Activated T-helper 17 cell treated with anti-CD3 and anti-CD28 coated beads, Interleukin-2, amount 50 U/mL, for 72 hours (primary cell): ENCODE measurements at regions not wholly inside any gene's neighbourhood (a gene's known extent, or its start where the extent isn't known, plus 50 kb on each side); places are given as distances from the start of the nearest gene placed in this dataset.
A peak's percentile ranks its signal among the peaks of the same experiment; 100 is the strongest.

Source experiments
- ATAC-seq: fragments of 150-1000 bp; cut with Tn5 transposase; replicated peaks from 2 replicates; pipeline ENCODE4 v1.10.0; 2021; ENCODE audit warnings: mild to moderate bottlenecking, moderate library complexity
- H3K27ac Mint-ChIP-seq: one replicate; pipeline ENCODE4 v1.8.0; 2022; ENCODE audit warnings: mixed read lengths
- H3K27me3 Mint-ChIP-seq: one replicate; pipeline ENCODE4 v1.8.0; 2022; ENCODE audit warnings: mixed read lengths
- H3K36me3 Mint-ChIP-seq: one replicate; pipeline ENCODE4 v1.8.0; 2022; ENCODE audit warnings: low read depth, mild to moderate bottlenecking, mixed read lengths
- H3K4me1 Mint-ChIP-seq: one replicate; pipeline ENCODE4 v1.8.0; 2022; ENCODE audit warnings: mixed read lengths
- H3K4me3 Mint-ChIP-seq: one replicate; pipeline ENCODE4 v1.8.0; 2022; ENCODE audit warnings: mild to moderate bottlenecking, mixed read lengths
- H3K9me3 Mint-ChIP-seq: one replicate; pipeline ENCODE4 v1.8.0; 2022; ENCODE audit warnings: mixed read lengths

DNA sequence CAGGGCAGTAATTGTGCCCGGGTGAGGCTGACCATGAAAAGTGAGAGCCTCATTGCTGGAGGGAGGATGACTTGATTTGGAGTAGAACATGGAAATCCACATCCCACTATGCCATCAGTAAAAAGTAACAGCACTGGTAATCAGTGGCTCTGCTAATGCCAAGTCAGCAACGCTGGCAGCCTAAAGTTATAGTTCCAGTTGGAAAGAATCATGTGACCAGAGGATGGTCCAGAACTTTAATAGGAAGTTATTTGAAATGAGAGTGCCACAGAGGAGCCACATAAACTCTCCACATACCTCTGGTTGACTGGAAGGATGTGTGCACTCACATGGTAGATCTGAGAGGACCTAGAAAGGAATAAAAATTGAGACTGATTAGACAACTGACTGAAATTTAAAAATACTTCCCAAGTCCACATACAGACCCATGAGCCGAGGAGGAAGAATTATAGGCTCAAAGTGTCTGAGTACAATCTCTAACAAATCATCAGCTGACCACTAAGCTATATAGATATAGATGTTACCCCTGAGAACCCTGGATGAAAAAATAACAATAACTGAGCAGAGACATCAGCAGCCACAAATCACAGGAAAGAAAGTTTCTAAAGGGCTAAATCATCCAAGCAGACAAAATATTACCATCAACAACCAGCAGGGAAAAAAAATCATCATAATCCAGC is 346.8 kb downstream of the STK39 start:
- ATAC-seq: no peak
- Mint-ChIP-seq H3K4me1 (no peaks in the 10 kb centered on the region), H3K9me3 (no peaks in the 10 kb centered on the region), H3K36me3 (no peaks in the 10 kb centered on the region), H3K27me3 (peaks cover 18% of the 10 kb centered on the region), H3K4me3 (no peak overlapping the region), H3K27ac (no peak overlapping the region)

GRCh38 chr2:167898340-167898739 is 349.1 kb downstream of the STK39 start:
- H3K27me3 Mint-ChIP-seq: peaks cover 21% of the 10 kb centered on the region
- no peak for ATAC-seq

GRCh38 chr2:167891841-167892240 is 355.6 kb downstream of the STK39 start:
- Mint-ChIP-seq H3K9me3 (peaks cover 3% of the 10 kb centered on the region), H3K4me1 (no peaks in the 10 kb centered on the region), H3K27me3 (peaks cover 22% of the 10 kb centered on the region), H3K4me3 (no peak overlapping the region), H3K36me3 (no peaks in the 10 kb centered on the region), H3K27ac (no peak overlapping the region)
- no peak for ATAC-seq

More at GRCh38 chr2:167898340-167898739, 349.1 kb downstream of the STK39 start:
- Mint-ChIP-seq H3K36me3 (no peaks in the 10 kb centered on the region), H3K4me3 (no peak overlapping the region), H3K27ac (no peak overlapping the region), H3K4me1 (no peaks in the 10 kb centered on the region), H3K9me3 (no peaks in the 10 kb centered on the region)

- Mint-ChIP-seq H3K27ac (no peak overlapping the region), H3K27me3 (peaks cover 17% of the 10 kb centered on the region), H3K36me3 (no peaks in the 10 kb centered on the region), H3K4me1 (no peaks in the 10 kb centered on the region), H3K9me3 (peaks cover 3% of the 10 kb centered on the region), H3K4me3 (no peak overlapping the region)
- no peak for ATAC-seq
Observed at GRCh38 chr2:167890739-167891138, 356.7 kb downstream of the STK39 start.

- H3K4me1 Mint-ChIP-seq: no peaks in the 10 kb centered on the region
- peaks cover 14% of the 10 kb centered on the region for H3K27me3 Mint-ChIP-seq
- no peaks in the 10 kb centered on the region for H3K9me3 Mint-ChIP-seq
- ATAC-seq: no peak
- no peaks in the 10 kb centered on the region for H3K36me3 Mint-ChIP-seq
- no peak overlapping the region for H3K27ac Mint-ChIP-seq
- H3K4me3 Mint-ChIP-seq: no peak overlapping the region
Observed at GRCh38 chr2:167880415-167880814, 367.0 kb downstream of the STK39 start.

DNA sequence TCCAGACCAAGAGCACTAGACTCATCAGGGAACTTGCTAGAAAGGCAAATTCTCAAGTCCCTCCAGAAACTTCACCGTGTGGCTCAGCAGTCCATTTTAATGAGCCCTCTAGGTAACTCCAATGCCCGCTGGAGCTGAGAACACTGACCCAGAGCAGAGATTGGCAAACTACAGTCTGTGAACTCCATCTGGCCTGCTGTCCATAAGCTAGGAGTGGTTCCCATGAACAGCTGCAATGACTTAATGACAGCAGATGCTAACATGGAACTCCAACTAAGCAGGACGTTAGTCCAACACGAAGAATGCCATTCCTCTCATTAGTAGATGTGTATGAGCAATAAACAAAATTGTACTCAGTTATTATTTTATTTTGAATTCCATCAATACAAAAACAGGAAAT is 371.9 kb downstream of the STK39 start:
- Mint-ChIP-seq H3K9me3 (no peaks in the 10 kb centered on the region), H3K4me1 (no peaks in the 10 kb centered on the region), H3K4me3 (no peak overlapping the region), H3K27me3 (peaks cover 11% of the 10 kb centered on the region), H3K27ac (no peak overlapping the region), H3K36me3 (no peaks in the 10 kb centered on the region)
- ATAC-seq: no peak

GRCh38 chr2:167874812-167875211 is 372.6 kb downstream of the STK39 start:
- Mint-ChIP-seq H3K27me3 (peaks cover 11% of the 10 kb centered on the region), H3K27ac (no peak overlapping the region), H3K4me1 (no peaks in the 10 kb centered on the region), H3K4me3 (no peak overlapping the region), H3K36me3 (no peaks in the 10 kb centered on the region), H3K9me3 (no peaks in the 10 kb centered on the region)
- ATAC-seq: no peak

DNA sequence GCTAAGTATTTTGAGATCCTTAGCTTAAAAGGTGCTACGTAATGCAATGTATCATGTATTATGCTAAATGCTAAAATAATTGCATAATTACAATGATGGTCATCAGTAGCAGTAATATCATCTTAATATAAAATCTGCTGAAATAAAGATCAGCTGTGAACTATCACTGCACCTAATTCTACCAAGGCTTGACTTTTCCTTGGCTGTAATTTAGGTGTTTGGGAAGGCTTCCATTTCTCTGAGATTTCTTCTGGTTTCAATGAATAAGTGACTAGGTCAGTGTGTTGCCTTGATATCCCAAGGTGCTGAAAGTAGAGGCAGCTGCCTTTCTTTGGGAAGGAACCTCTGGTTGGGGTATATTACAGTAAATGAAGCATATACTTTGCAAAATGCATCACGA is 376.1 kb downstream of the STK39 start:
- Mint-ChIP-seq H3K9me3 (no peaks in the 10 kb centered on the region), H3K27me3 (peaks cover 9% of the 10 kb centered on the region), H3K4me1 (no peaks in the 10 kb centered on the region), H3K36me3 (no peaks in the 10 kb centered on the region), H3K4me3 (no peak overlapping the region), H3K27ac (no peak overlapping the region)
- ATAC-seq: no peak

DNA sequence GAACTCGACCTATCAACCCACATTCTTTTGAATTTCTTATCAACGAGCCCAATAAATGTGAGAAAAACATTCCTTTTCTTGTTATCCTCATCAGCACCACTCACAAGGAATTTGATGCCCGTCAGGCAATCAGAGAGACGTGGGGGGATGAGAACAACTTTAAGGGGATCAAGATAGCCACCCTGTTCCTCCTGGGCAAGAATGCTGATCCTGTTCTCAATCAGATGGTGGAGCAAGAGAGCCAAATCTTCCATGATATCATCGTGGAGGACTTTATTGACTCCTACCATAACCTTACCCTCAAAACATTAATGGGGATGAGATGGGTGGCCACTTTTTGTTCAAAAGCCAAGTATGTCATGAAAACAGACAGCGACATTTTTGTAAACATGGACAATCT is 378.2 kb downstream of the STK39 start:
- Mint-ChIP-seq H3K4me3 (no peak overlapping the region), H3K36me3 (no peaks in the 10 kb centered on the region), H3K27ac (no peak overlapping the region), H3K4me1 (no peaks in the 10 kb centered on the region), H3K9me3 (no peaks in the 10 kb centered on the region), H3K27me3 (peaks cover 10% of the 10 kb centered on the region)
- ATAC-seq: no peak

DNA sequence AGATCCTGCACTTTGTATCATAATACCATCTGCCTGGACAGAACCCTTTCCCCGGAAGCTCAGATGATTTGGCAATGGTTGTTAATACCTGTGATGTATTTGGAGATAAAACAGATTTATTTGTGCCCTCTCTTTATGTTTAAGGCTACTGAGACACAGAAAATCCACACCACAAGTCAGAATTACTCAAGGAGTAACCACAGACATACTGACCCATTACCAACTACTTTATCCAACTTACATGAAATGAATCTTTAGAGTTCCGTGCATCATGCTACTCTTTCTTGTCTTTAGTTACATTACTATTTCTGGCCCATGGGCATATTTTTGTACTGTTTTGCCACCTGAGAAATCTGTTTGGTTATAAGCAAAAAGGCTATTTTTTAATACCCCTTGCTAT is 384.0 kb downstream of the STK39 start:
- Mint-ChIP-seq H3K9me3 (no peaks in the 10 kb centered on the region), H3K4me1 (no peaks in the 10 kb centered on the region), H3K4me3 (no peak overlapping the region), H3K36me3 (no peaks in the 10 kb centered on the region), H3K27ac (no peak overlapping the region), H3K27me3 (peaks cover 7% of the 10 kb centered on the region)
- ATAC-seq: peak; percentile 32

DNA sequence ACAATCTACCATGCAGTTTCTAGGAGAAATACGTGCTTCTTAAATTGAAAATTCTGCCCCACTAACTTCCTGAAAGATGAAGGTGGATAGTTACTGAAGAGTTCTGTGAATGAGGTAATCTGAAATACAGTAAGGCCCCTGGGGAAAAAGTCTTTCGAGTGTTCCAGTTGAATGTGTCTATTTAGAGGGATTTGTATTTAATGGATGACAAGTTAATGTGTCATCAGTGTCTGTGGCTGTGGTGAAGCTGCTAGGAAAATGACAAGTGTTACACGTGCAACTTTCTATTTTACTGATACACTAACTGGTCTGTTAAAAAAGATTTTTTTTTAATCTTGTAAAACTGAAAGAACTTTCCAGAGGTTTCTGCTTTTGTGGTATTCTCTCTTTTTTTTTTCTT is 384.6 kb downstream of the STK39 start:
- peaks cover 7% of the 10 kb centered on the region for H3K27me3 Mint-ChIP-seq
- ATAC-seq: peak; percentile 75
- no peak overlapping the region for H3K27ac Mint-ChIP-seq
- no peak overlapping the region for H3K4me3 Mint-ChIP-seq
- H3K4me1 Mint-ChIP-seq: no peaks in the 10 kb centered on the region
- H3K36me3 Mint-ChIP-seq: no peaks in the 10 kb centered on the region
- no peaks in the 10 kb centered on the region for H3K9me3 Mint-ChIP-seq

GRCh38 chr2:167862296-167862695 is 385.1 kb downstream of the STK39 start:
- Mint-ChIP-seq H3K36me3 (no peaks in the 10 kb centered on the region), H3K4me1 (no peaks in the 10 kb centered on the region), H3K27me3 (peaks cover 5% of the 10 kb centered on the region), H3K27ac (no peak overlapping the region), H3K4me3 (no peak overlapping the region), H3K9me3 (no peaks in the 10 kb centered on the region)
- ATAC-seq: no peak

DNA sequence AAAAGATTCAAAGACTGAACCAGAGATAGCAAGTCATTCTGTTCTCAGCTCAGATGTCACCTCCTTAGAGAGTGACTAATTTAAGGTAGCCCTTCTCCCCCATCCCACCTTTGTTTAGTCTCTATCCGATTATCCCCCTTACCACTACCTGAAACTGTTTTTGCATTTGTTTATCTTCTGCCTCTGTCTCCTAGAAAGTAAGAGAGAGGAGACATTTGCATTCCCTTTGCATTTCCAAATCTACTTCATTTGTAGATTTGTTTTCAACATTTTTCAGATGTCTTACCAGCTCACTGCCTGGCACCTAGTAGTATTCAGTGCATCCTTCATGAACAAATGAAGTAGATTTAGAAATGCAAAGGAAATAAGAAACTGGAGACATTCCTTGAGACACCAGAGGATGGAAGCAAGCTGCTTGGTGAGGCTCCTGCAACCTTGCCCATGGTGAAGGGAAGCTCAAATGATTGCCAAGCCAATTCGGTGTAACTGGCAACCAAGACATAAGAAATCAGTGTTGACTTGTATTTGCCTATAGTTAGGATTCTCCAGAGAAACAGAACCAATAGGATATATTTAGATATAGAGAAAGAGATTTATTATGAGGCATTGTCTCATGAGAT is 385.7 kb downstream of the STK39 start:
- Mint-ChIP-seq H3K4me3 (no peak overlapping the region), H3K4me1 (no peaks in the 10 kb centered on the region), H3K36me3 (no peaks in the 10 kb centered on the region), H3K27me3 (peaks cover 7% of the 10 kb centered on the region), H3K27ac (no peak overlapping the region), H3K9me3 (no peaks in the 10 kb centered on the region)
- ATAC-seq: no peak

DNA sequence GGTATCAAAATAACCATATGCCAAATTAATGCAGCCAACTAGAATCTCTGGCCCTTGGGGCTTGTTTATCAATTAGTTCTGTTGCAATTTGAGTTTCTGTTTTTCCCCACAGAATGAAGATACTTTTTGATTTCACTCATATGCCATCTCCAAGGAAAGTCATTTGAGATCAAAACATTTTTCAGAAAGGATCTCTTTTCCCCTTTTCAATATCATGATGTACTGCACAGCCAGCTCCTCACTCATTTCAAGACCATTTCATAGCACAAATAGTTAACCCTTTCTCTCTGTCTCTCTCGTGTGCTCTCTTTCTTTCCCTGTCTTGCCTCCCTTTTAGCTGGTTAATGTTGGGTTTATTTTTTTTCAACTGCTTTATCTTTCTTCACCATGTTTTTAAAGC is 387.3 kb downstream of the STK39 start:
- Mint-ChIP-seq H3K9me3 (no peaks in the 10 kb centered on the region), H3K4me1 (no peaks in the 10 kb centered on the region), H3K27ac (no peak overlapping the region), H3K4me3 (no peak overlapping the region), H3K27me3 (peaks cover 9% of the 10 kb centered on the region), H3K36me3 (no peaks in the 10 kb centered on the region)
- ATAC-seq: no peak

- Mint-ChIP-seq H3K4me3 (no peak overlapping the region), H3K27ac (no peak overlapping the region)
- ATAC-seq: no peak
Observed at GRCh38 chr2:167859676-167860075, 387.7 kb downstream of the STK39 start.

More at GRCh38 chr2:167859676-167860075, 387.7 kb downstream of the STK39 start:
- Mint-ChIP-seq H3K9me3 (no peaks in the 10 kb centered on the region), H3K27me3 (peaks cover 9% of the 10 kb centered on the region), H3K36me3 (no peaks in the 10 kb centered on the region), H3K4me1 (no peaks in the 10 kb centered on the region)
